ENCODE measurements at regions not wholly inside any gene's neighbourhood (a gene's known extent, or its start where the extent isn't known, plus 50 kb on each side); places are given as distances from the start of the nearest gene placed in this dataset.

DNA sequence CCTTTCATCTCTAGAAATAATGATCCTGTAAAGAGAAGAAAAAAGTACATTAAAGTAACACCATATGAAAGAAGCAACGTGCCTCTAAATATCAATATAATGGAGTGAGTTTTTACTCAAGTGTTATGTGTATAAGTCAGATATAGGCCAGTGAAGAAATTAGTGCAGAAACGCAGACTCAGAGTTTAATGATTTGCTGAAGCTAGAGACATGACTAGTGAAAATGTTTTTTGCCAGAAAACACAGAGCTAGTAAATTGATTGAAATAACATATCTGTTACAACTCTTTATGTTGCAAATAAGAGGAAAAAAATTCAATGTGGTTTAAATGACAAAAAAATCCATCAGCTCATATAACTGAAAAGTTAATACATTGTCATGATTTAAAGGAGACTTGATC, 217.2 kb upstream of the NXPH2 start:
- Histone ChIP-seq H4K20me1 (ENCODE audit: insufficient read depth, low read length) (no peaks in the 10 kb centered on the region), H3K36me3 (replicated peaks; ENCODE audit: low read depth, low read length) (no peaks in the 10 kb centered on the region), H3K27ac (ENCODE audit: low read length) (no peak overlapping the region), H3K4me1 (ENCODE audit: low read length) (no peaks in the 10 kb centered on the region), H3K79me2 (ENCODE audit: low read length) (no peaks in the 10 kb centered on the region), H3K9me3 (ENCODE audit: insufficient read depth, low read length) (no peaks in the 10 kb centered on the region), H2AFZ (ENCODE audit: low read depth, low read length) (no peak overlapping the region), H3K4me3 (ENCODE audit: low read length) (no peak overlapping the region), H3K9ac (ENCODE audit: low read length) (no peak overlapping the region), H3K4me2 (ENCODE audit: low read length) (no peak overlapping the region), H3K27me3 (ENCODE audit: low read depth, low read length) (no peaks in the 10 kb centered on the region)
- TF ChIP-seq, protein P1, sequence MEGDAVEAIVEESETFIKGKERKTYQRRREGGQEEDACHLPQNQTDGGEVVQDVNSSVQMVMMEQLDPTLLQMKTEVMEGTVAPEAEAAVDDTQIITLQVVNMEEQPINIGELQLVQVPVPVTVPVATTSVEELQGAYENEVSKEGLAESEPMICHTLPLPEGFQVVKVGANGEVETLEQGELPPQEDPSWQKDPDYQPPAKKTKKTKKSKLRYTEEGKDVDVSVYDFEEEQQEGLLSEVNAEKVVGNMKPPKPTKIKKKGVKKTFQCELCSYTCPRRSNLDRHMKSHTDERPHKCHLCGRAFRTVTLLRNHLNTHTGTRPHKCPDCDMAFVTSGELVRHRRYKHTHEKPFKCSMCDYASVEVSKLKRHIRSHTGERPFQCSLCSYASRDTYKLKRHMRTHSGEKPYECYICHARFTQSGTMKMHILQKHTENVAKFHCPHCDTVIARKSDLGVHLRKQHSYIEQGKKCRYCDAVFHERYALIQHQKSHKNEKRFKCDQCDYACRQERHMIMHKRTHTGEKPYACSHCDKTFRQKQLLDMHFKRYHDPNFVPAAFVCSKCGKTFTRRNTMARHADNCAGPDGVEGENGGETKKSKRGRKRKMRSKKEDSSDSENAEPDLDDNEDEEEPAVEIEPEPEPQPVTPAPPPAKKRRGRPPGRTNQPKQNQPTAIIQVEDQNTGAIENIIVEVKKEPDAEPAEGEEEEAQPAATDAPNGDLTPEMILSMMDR (IDR thresholded peaks at IDR 0.05; ENCODE audit: low read depth, low read length) = no peak
- TF ChIP-seq EZH2phosphoT487 (IDR thresholded peaks at IDR 0.05; ENCODE audit: low read depth) = no peak

DNA sequence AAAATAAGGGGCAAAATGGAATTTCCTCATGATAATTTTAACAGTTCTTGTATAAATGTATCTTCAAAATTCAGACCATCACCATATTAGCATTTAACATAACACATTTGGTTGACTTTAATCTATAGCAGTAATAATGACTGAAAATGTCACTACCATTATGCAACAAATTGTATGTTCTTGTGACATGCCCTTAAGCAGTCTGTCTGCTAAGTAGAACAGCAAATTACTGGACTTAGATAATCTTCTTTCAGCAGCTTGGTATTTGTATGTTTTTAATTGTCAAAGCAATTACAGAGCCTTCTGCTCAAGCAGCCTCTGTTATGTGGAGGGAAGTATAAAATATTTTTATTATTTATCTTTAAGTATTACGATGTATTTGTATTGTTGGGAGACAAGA, 214.3 kb upstream of the NXPH2 start:
- no peak overlapping the region for H3K27ac ChIP-seq (ENCODE audit: low read length)
- TF ChIP-seq EZH2phosphoT487 (IDR thresholded peaks at IDR 0.05; ENCODE audit: low read depth) = no peak
- TF ChIP-seq, protein P1 (IDR thresholded peaks at IDR 0.05; ENCODE audit: low read depth, low read length) = no peak

DNA sequence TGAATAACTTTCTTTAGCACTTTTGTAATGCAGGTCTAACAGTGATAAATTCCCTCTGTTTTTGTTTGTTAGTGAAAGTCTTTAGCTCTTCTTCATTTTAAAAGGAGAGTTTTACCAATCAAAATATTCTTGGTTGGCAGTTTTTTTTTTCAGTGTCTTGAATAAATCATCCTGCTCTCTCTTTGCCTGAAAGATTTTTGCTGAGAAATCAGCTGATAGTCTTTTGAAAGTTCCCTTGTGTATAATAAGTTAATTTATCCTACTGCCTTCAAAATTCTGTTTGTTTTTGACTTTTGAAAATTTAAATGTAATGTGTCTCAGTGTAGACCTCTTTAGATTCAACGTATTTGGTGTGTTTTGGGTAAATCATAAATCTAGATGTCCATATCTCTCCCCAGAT, 205.7 kb upstream of the NXPH2 start:
- H3K9me3 ChIP-seq (ENCODE audit: insufficient read depth, low read length) = no peaks in the 10 kb centered on the region
- H3K4me1 ChIP-seq (ENCODE audit: low read length) = no peaks in the 10 kb centered on the region
- no peaks in the 10 kb centered on the region for H3K36me3 ChIP-seq (replicated peaks; ENCODE audit: low read depth, low read length)
- no peak overlapping the region for H3K4me2 ChIP-seq (ENCODE audit: low read length)
- H3K9ac ChIP-seq (ENCODE audit: low read length) = no peak overlapping the region
- H3K4me3 ChIP-seq (ENCODE audit: low read length) = no peak overlapping the region
- no peak overlapping the region for H2AFZ ChIP-seq (ENCODE audit: low read depth, low read length)
- no peaks in the 10 kb centered on the region for H3K79me2 ChIP-seq (ENCODE audit: low read length)
- H3K27ac ChIP-seq (ENCODE audit: low read length) = no peak overlapping the region
- no peaks in the 10 kb centered on the region for H3K27me3 ChIP-seq (ENCODE audit: low read depth, low read length)
- no peaks in the 10 kb centered on the region for H4K20me1 ChIP-seq (ENCODE audit: insufficient read depth, low read length)
- TF ChIP-seq, protein P1 (IDR thresholded peaks at IDR 0.05; ENCODE audit: low read depth, low read length) = no peak

More for the DNA sequence above, 214.3 kb upstream of the NXPH2 start:
- Histone ChIP-seq H3K9ac (ENCODE audit: low read length) (no peak overlapping the region), H2AFZ (ENCODE audit: low read depth, low read length) (no peak overlapping the region), H3K4me1 (ENCODE audit: low read length) (no peaks in the 10 kb centered on the region), H3K4me3 (ENCODE audit: low read length) (no peak overlapping the region), H4K20me1 (ENCODE audit: insufficient read depth, low read length) (no peaks in the 10 kb centered on the region), H3K9me3 (ENCODE audit: insufficient read depth, low read length) (no peaks in the 10 kb centered on the region), H3K4me2 (ENCODE audit: low read length) (no peak overlapping the region), H3K79me2 (ENCODE audit: low read length) (no peaks in the 10 kb centered on the region), H3K27me3 (ENCODE audit: low read depth, low read length) (no peaks in the 10 kb centered on the region), H3K36me3 (replicated peaks; ENCODE audit: low read depth, low read length) (no peaks in the 10 kb centered on the region)

DNA sequence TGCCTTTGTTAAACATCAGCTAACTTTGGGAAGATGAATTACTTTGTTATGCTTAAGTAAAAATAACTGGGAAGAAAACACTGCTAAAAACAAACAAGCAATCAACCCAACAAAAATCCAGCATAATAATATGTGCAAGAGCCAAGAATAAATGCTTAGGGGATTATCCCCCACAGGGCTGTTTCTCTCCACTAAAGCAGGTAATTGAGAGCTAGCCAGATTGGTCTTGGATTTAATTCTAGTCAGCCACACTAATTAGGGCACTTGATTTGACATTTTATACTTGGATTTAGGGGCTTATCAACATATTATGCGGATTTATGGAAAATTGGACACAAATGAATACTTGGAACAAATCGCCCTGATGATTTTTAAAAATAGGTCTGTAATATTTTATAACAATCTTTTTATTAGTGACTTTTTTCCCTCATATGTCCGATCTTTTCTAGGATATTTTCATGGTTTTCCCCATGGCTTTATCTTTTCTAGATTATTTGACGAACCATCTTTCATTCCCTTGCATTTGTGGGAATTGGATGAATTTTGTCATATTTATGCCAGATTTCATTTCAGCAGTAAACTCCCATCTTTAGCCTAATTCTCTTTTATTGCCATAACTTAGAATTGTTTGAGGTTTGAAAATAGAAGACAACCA, 199.1 kb upstream of the NXPH2 start:
- Histone ChIP-seq H2AFZ (ENCODE audit: low read depth, low read length) (no peak overlapping the region), H3K4me2 (ENCODE audit: low read length) (no peak overlapping the region), H3K79me2 (ENCODE audit: low read length) (no peaks in the 10 kb centered on the region), H3K4me3 (ENCODE audit: low read length) (no peak overlapping the region), H3K9ac (ENCODE audit: low read length) (no peak overlapping the region), H3K27me3 (ENCODE audit: low read depth, low read length) (no peaks in the 10 kb centered on the region), H4K20me1 (ENCODE audit: insufficient read depth, low read length) (no peaks in the 10 kb centered on the region), H3K27ac (ENCODE audit: low read length) (no peak overlapping the region), H3K4me1 (ENCODE audit: low read length) (no peaks in the 10 kb centered on the region), H3K36me3 (replicated peaks; ENCODE audit: low read depth, low read length) (no peaks in the 10 kb centered on the region), H3K9me3 (ENCODE audit: insufficient read depth, low read length) (no peaks in the 10 kb centered on the region)
- TF ChIP-seq, protein P1 (IDR thresholded peaks at IDR 0.05; ENCODE audit: low read depth, low read length) = no peak
- no peak for TF ChIP-seq EZH2phosphoT487 (IDR thresholded peaks at IDR 0.05; ENCODE audit: low read depth)

All from OCI-LY3 (cell line).